Hepatocyte (in vitro differentiated cells): ENCODE measurements at regions not wholly inside any gene's neighbourhood (a gene's known extent, or its start where the extent isn't known, plus 50 kb on each side); places are given as distances from the start of the nearest gene placed in this dataset.

Experiments used
- DNase-seq: peaks from one replicate; pipeline ENCODE4 v3.0.0-alpha.2; 2016; ENCODE audit warnings: low spot score
- H2AFZ ChIP-seq: fragments of 200-600 bp; sonication (generic); 2 replicates; pipeline ENCODE4 v1.6.0; 2016; ENCODE audit warnings: antibody characterized with exemption, mild to moderate bottlenecking
- H3K27ac ChIP-seq: fragments of 200-600 bp; sonication (generic); 2 replicates; pipeline ENCODE4 v1.5.1; 2016; ENCODE audit warnings: mild to moderate bottlenecking
- H3K27me3 ChIP-seq: fragments of 200-600 bp; sonication (generic); 2 replicates; pipeline ENCODE4 v1.6.1; 2016
- H3K36me3 ChIP-seq: fragments of 200-600 bp; sonication (generic); replicated peaks from 2 replicates; pipeline ENCODE4 v1.5.1; 2016; ENCODE audit warnings: low read depth; ENCODE audit not compliant: insufficient read depth
- H3K4me1 ChIP-seq: fragments of 200-600 bp; sonication (generic); 2 replicates; pipeline ENCODE4 v1.5.1; 2016; ENCODE audit warnings: mild to moderate bottlenecking, moderate library complexity; ENCODE audit not compliant: insufficient read depth
- H3K4me2 ChIP-seq: fragments of 200-600 bp; sonication (generic); 2 replicates; pipeline ENCODE4 v1.6.0; 2016
- H3K4me3 ChIP-seq: fragments of 200-600 bp; sonication (generic); 2 replicates; pipeline ENCODE4 v1.5.1; 2016; ENCODE audit warnings: mild to moderate bottlenecking
- H3K79me2 ChIP-seq: fragments of 200-600 bp; sonication (generic); 2 replicates; pipeline ENCODE4 v1.6.0; 2017; ENCODE audit warnings: mild to moderate bottlenecking
- H3K9me2 ChIP-seq: fragments of 200-600 bp; sonication (generic); replicated peaks from 2 replicates; pipeline ENCODE4 v1.6.0; 2017; ENCODE audit warnings: mild to moderate bottlenecking; ENCODE audit not compliant: insufficient read depth
- H3K9me3 ChIP-seq: fragments of 200-600 bp; sonication (generic); 2 replicates; pipeline ENCODE4 v1.5.1; 2016; ENCODE audit warnings: low read depth, mild to moderate bottlenecking
- H4K20me1 ChIP-seq: fragments of 200-600 bp; sonication (generic); 2 replicates; pipeline ENCODE4 v1.6.0; 2016; ENCODE audit warnings: mild to moderate bottlenecking; ENCODE audit not compliant: insufficient read depth, poor library complexity, severe bottlenecking
- EZH2 ChIP-seq: fragments of 200-600 bp; sonication (generic); IDR thresholded peaks from 2 replicates; pipeline ENCODE4 v1.6.1; 2016; ENCODE audit warnings: antibody characterized with exemption, mild to moderate bottlenecking, borderline replicate concordance
- EZH2phosphoT487 ChIP-seq: fragments of 200-600 bp; sonication (generic); IDR thresholded peaks from one replicate; pipeline ENCODE4 v1.6.1; 2018; ENCODE audit warnings: antibody characterized with exemption, mild to moderate bottlenecking, low read depth, moderate library complexity; ENCODE audit not compliant: unreplicated experiment, severe bottlenecking
- WGBS: methylation state at CpG from one replicate; pipeline ENCODE4 v1.1.6; 2016; ENCODE audit warnings: low lambda C conversion rate; ENCODE audit errors: missing lambda C conversion rate; 5-methylcytosine and 5-hydroxymethylcytosine counted together
- TF ChIP-seq, protein P1 (sequence below): fragments of 200-600 bp; sonication (generic); IDR thresholded peaks from 2 replicates; pipeline ENCODE4 v1.5.1; 2016; ENCODE audit warnings: antibody characterized with exemption, mild to moderate bottlenecking; ENCODE audit not compliant: poor library complexity

DNA sequence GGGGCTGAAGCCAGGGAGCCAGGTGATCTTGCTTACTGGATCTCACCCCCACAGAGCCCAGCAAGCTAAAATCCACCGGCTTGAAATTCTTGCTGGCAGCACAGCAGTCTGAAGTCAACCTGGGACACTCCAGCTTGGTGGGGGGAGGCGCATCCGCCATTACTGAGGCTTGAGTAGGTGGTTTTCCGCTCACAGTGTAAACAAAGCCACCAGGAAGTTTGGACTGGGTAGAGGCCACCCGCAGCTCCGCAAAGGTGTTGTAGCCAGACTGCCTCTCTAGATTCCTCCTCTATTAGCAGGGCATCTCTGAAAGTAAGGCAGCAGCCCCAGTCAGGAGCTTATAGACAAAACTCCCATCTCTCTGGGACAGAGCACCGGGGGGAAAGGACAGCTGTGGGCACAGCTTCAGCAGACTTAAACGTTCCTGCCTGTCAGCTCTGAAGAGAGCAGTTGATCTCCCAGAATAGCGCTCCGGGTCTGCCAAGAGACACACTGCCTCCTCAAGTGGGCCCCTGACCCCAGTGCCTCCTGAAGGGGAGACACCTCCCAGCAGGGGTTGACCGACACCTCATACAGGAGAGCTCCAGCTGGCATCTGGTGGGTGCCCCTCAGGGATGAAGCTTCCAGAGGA is 206.3 kb upstream of the KHDRBS2 start:
- Histone ChIP-seq H3K36me3 (no peaks in the 10 kb centered on the region), H3K9me3 (no peaks in the 10 kb centered on the region), H3K4me2 (no peak overlapping the region), H3K9me2 (no peaks in the 10 kb centered on the region), H3K79me2 (no peaks in the 10 kb centered on the region), H3K27me3 (no peaks in the 10 kb centered on the region), H3K27ac (no peak overlapping the region), H4K20me1 (no peaks in the 10 kb centered on the region), H3K4me1 (no peaks in the 10 kb centered on the region), H2AFZ (no peak overlapping the region), H3K4me3 (no peak overlapping the region)
- TF ChIP-seq, protein P1, sequence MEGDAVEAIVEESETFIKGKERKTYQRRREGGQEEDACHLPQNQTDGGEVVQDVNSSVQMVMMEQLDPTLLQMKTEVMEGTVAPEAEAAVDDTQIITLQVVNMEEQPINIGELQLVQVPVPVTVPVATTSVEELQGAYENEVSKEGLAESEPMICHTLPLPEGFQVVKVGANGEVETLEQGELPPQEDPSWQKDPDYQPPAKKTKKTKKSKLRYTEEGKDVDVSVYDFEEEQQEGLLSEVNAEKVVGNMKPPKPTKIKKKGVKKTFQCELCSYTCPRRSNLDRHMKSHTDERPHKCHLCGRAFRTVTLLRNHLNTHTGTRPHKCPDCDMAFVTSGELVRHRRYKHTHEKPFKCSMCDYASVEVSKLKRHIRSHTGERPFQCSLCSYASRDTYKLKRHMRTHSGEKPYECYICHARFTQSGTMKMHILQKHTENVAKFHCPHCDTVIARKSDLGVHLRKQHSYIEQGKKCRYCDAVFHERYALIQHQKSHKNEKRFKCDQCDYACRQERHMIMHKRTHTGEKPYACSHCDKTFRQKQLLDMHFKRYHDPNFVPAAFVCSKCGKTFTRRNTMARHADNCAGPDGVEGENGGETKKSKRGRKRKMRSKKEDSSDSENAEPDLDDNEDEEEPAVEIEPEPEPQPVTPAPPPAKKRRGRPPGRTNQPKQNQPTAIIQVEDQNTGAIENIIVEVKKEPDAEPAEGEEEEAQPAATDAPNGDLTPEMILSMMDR, result no peak
- TF ChIP-seq EZH2phosphoT487 (no peak), EZH2 (no peak)
- no peak for DNase-seq
- 95% methylated on average over 11 of the region's 11 CpGs for WGBS

DNA sequence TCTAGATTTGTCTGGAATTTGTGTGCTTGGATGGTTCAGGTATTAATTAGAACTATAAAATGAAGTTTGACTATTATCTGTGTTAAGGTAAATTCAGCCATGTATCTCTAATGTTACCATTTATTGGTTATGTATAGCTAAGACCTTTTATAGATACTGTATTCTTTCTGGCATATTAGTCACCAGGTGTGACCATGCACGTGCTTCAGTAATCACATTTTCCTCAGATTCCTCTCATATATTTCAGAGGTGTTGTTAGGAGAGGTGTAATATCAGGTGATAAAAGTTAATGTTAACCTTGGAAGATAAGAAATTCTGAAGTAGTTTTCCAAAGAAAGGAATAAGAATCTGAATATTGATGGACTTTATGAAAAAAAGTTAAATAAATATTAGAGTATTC is 194.5 kb upstream of the KHDRBS2 start:
- no peak overlapping the region for H3K4me2 ChIP-seq
- H3K4me1 ChIP-seq, result no peaks in the 10 kb centered on the region
- H3K27ac ChIP-seq, result no peak overlapping the region
- H4K20me1 ChIP-seq, result no peaks in the 10 kb centered on the region
- H3K79me2 ChIP-seq, result no peaks in the 10 kb centered on the region
- DNase-seq, result no peak
- H3K36me3 ChIP-seq, result no peaks in the 10 kb centered on the region
- no peak overlapping the region for H3K4me3 ChIP-seq
- no peaks in the 10 kb centered on the region for H3K27me3 ChIP-seq
- 58% methylated on average over 1 of the region's 1 CpG for WGBS
- H3K9me3 ChIP-seq, result no peaks in the 10 kb centered on the region
- H2AFZ ChIP-seq, result no peak overlapping the region
- no peaks in the 10 kb centered on the region for H3K9me2 ChIP-seq
- no peak for TF ChIP-seq EZH2phosphoT487
- TF ChIP-seq, protein P1, result no peak
- TF ChIP-seq EZH2, result no peak

DNA sequence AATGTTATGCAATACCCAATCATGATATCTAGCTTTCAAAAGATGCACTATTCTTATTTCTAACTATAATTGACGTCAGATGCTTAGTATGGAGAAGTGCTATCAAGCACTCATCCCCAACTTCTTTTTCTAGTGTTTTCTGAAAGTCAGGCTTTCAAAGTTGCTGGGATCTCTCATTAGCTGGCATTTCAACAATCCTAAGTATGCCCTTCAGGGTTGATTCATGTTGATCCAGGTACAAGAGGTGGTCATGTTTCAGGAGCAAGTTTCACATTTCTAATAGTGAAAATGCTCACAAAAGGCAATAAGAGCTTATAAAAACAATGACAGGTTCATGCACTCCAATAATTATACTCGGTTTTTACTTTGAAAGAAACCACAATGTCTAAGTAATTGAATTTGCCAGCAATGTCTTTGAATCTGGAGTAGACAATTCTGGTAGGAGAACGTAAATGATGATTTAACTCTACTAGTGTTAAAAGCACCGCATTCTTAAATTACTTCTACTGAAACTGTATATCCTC is 193.7 kb upstream of the KHDRBS2 start:
- no peak overlapping the region for H3K4me3 ChIP-seq
- TF ChIP-seq, protein P1, result no peak
- no peak for TF ChIP-seq EZH2
- no peak for TF ChIP-seq EZH2phosphoT487
- H3K4me1 ChIP-seq, result no peaks in the 10 kb centered on the region
- H3K9me3 ChIP-seq, result no peaks in the 10 kb centered on the region
- H3K79me2 ChIP-seq, result no peaks in the 10 kb centered on the region
- H3K27me3 ChIP-seq, result no peaks in the 10 kb centered on the region
- H2AFZ ChIP-seq, result no peak overlapping the region
- no peaks in the 10 kb centered on the region for H3K9me2 ChIP-seq
- H3K27ac ChIP-seq, result no peak overlapping the region
- H3K4me2 ChIP-seq, result no peak overlapping the region
- no peaks in the 10 kb centered on the region for H4K20me1 ChIP-seq
- WGBS, result 62% methylated on average over 4 of the region's 4 CpGs
- no peaks in the 10 kb centered on the region for H3K36me3 ChIP-seq
- DNase-seq, result no peak
